Gastrocnemius medialis (tissue), 4 donors: ENCODE measurements at regions not wholly inside any gene's neighbourhood (a gene's known extent, or its start where the extent isn't known, plus 50 kb on each side); places are given as distances from the start of the nearest gene placed in this dataset.

ENCODE experiments used
- POLR2A ChIP-seq, 2 donors: fragments of 450-650 bp; IDR thresholded peaks; one replicate each; pipeline ENCODE4 v1.6.1; 2017; ENCODE audit warnings: antibody characterized with exemption in 2 of 2, mild to moderate bottlenecking in 2 of 2, moderate library complexity in 2 of 2
- TF ChIP-seq, protein P1 (sequence below), 5 experiments: fragments of 450-650 bp in 3 of 5; fragments of 200-600 bp in 2 of 5; sonication (generic) in 2 of 5; IDR thresholded peaks in 4 of 5; conservative IDR thresholded peaks in 1 of 5; 1 replicate in 4 of 5; 2 replicates in 1 of 5; pipeline ENCODE4 v1.5.1; 2016 to 2019; ENCODE audit warnings: antibody characterized with exemption in 5 of 5, mild to moderate bottlenecking in 3 of 5, moderate library complexity in 3 of 5

DNA sequence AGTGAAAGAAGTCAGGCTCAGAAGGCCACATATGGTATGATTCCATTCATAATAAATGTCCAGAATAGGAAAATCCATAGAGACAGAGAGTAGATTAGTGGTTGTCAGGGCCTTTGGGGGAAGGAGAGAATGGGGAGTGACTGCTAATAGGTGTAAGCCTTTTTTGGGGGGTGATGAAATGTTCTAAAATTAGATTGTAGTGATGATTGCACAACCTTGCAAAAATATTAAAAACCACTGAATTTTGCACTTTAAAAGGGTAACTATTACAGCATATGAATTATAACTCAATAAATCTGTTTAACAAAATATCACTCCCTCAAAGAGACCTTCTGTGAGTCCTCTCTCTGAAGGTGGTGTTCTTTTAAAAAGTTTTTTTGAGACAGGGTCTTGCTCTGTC lies 72.3 kb upstream of the GRK3 start:
- TF ChIP-seq, protein P1, sequence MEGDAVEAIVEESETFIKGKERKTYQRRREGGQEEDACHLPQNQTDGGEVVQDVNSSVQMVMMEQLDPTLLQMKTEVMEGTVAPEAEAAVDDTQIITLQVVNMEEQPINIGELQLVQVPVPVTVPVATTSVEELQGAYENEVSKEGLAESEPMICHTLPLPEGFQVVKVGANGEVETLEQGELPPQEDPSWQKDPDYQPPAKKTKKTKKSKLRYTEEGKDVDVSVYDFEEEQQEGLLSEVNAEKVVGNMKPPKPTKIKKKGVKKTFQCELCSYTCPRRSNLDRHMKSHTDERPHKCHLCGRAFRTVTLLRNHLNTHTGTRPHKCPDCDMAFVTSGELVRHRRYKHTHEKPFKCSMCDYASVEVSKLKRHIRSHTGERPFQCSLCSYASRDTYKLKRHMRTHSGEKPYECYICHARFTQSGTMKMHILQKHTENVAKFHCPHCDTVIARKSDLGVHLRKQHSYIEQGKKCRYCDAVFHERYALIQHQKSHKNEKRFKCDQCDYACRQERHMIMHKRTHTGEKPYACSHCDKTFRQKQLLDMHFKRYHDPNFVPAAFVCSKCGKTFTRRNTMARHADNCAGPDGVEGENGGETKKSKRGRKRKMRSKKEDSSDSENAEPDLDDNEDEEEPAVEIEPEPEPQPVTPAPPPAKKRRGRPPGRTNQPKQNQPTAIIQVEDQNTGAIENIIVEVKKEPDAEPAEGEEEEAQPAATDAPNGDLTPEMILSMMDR (IDR thresholded peaks at IDR 0.05 in 4 of 5, conservative IDR thresholded peaks at IDR 0.05 in 1 of 5) = no peak
- no peak for TF ChIP-seq POLR2A (IDR thresholded peaks at IDR 0.05)
